Breast epithelium (tissue), 4 donors: ENCODE measurements at regions not wholly inside any gene's neighbourhood (a gene's known extent, or its start where the extent isn't known, plus 50 kb on each side); places are given as distances from the start of the nearest gene placed in this dataset.

Experiments used
- DNase-seq, 2 donors: peaks; one replicate each; pipeline ENCODE4 v3.0.0-alpha.2; 2019; ENCODE audit warnings: low spot score in 2 of 2
- H3K27ac ChIP-seq, 2 donors: fragments of 200-600 bp; sonication (generic) in 1 of 2; one replicate each; pipeline ENCODE4 v1.5.1; 2016 to 2019; ENCODE audit warnings: mild to moderate bottlenecking in 1 of 2
- H3K27me3 ChIP-seq, 2 donors: fragments of 200-600 bp; sonication (generic) in 1 of 2; one replicate each; pipeline versions ENCODE4 v1.5.1 to v1.6.0; 2017 to 2019; ENCODE audit warnings: control low read depth in 1 of 2, mild to moderate bottlenecking in 1 of 2
- H3K36me3 ChIP-seq: fragments of 200-600 bp; one replicate; pipeline ENCODE4 v1.5.1; 2019
- H3K4me1 ChIP-seq, 2 donors: fragments of 200-600 bp; sonication (generic); one replicate each; pipeline ENCODE4 v1.5.1; 2016 to 2019; ENCODE audit warnings: control low read depth in 1 of 2
- H3K4me3 ChIP-seq, 3 donors: fragments of 200-600 bp; sonication (generic); 1 replicate in 2 of 3; 2 replicates in 1 of 3; pipeline ENCODE4 v1.5.1; 2016 to 2019; ENCODE audit warnings: mild to moderate bottlenecking in 3 of 3, moderate library complexity in 2 of 3
- H3K9me3 ChIP-seq, 2 donors: fragments of 200-600 bp; sonication (generic) in 1 of 2; one replicate each; pipeline ENCODE4 v1.5.1; 2016 to 2019; ENCODE audit warnings: control low read depth in 1 of 2
- POLR2A ChIP-seq: fragments of 450-650 bp; IDR thresholded peaks from one replicate; pipeline ENCODE4 v1.6.1; 2016; ENCODE audit warnings: antibody characterized with exemption, mild to moderate bottlenecking, moderate library complexity
- POLR2AphosphoS5 ChIP-seq, 3 donors: sonication (generic); formaldehyde crosslinking; IDR thresholded peaks; one replicate each; pipeline ENCODE4 v1.6.1; 2017; ENCODE audit warnings: antibody characterized with exemption in 3 of 3
- intact Hi-C: fragments of 100-400 bp; cut with DNase I; formaldehyde crosslinking; loops from one replicate; pipeline ENCODE4 v1.15.1; 2023; ENCODE audit warnings: low total_unique reads
- TF ChIP-seq, protein P1 (sequence below), 3 donors: fragments of 450-650 bp; IDR thresholded peaks; one replicate each; pipeline ENCODE4 v1.5.1; 2016 to 2017; ENCODE audit warnings: antibody characterized with exemption in 3 of 3, mild to moderate bottlenecking in 3 of 3, moderate library complexity in 3 of 3

DNA sequence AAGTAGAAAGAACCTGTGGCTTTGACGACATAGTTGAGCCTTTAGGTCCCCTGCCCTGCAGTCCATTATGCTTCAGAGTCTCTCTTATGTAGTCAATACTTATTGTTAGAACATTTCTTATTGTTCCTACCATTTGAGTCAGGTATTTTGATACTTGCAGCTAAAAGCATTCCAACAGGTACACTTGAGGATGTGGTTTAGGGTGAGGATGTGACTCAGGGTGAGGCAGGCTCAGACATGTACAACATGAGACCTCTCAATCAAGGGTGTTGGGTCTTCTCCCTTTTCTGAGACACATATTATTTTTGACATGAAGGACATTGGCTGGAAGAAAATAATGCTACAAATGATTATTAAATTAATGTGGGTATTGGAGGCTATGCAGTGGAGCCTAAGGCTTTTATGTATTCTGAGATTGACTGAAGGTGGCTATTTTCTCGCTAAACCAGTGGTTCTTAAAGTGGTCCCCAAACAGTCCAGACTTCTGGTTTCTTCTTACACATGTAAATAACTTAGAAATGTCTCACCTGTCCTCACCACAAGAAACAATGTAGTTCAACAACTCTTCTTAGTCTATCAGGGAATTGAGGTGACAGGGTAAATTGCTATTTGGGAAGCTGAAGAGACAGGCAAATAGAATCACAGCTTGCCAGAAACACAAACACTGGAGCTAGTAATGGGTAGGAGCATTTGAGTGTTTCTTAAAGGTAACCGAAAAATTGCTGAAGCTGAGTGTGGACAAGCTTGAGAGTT is 135.5 kb upstream of the ZPLD1 start:
- Histone ChIP-seq H3K9me3 (no peaks in the 10 kb centered on the region), H3K4me3 (no peak overlapping the region), H3K36me3 (no peaks in the 10 kb centered on the region), H3K4me1 (no peaks in the 10 kb centered on the region), H3K27ac (no peak overlapping the region), H3K27me3 (no peaks in the 10 kb centered on the region)
- intact Hi-C loops = no loop called here
- TF ChIP-seq, protein P1, sequence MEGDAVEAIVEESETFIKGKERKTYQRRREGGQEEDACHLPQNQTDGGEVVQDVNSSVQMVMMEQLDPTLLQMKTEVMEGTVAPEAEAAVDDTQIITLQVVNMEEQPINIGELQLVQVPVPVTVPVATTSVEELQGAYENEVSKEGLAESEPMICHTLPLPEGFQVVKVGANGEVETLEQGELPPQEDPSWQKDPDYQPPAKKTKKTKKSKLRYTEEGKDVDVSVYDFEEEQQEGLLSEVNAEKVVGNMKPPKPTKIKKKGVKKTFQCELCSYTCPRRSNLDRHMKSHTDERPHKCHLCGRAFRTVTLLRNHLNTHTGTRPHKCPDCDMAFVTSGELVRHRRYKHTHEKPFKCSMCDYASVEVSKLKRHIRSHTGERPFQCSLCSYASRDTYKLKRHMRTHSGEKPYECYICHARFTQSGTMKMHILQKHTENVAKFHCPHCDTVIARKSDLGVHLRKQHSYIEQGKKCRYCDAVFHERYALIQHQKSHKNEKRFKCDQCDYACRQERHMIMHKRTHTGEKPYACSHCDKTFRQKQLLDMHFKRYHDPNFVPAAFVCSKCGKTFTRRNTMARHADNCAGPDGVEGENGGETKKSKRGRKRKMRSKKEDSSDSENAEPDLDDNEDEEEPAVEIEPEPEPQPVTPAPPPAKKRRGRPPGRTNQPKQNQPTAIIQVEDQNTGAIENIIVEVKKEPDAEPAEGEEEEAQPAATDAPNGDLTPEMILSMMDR (IDR thresholded peaks at IDR 0.05) = no peak
- TF ChIP-seq POLR2A (no peak), POLR2AphosphoS5 (IDR thresholded peaks at IDR 0.05) (no peak)
- no peak for DNase-seq

DNA sequence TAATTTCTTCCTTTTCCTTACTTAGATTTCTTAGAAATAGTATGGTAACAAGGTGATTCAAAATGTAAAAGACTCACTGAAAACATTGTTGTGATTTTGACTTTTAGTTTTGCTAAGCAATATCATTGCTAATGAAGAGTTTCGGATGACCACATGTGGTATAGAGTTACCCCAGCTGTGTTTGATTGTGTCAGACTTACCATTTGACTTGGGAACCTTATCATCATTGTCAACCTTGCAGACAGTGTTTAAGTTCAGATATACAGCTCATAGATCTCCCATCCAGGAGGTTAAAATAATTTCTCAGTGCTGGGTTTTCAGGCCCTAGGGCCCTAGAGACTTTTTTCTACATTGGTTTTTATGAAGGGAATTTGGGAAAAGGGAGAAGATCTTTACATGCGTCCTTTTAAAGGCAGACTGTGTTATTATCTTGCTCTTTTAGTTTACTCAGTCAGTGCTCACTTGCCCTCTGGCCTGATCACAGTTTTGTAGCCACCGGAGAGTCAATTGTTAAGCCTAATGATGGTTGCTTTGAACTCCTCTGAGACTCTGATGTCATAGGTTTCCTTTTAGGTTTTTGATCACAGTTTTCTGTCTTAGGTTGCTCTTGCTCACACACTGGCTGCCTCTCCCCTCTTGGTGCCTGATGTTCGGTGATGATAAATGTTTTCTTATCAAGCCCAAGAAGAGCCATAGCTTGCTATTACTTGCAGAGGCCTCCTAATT is 133.5 kb upstream of the ZPLD1 start:
- Histone ChIP-seq H3K4me3 (no peak overlapping the region), H3K27ac (no peak overlapping the region), H3K27me3 (no peaks in the 10 kb centered on the region), H3K9me3 (no peaks in the 10 kb centered on the region), H3K36me3 (no peaks in the 10 kb centered on the region), H3K4me1 (no peaks in the 10 kb centered on the region)
- intact Hi-C loops = no loop called here
- no peak for TF ChIP-seq POLR2AphosphoS5 (IDR thresholded peaks at IDR 0.05)
- DNase-seq = no peak

DNA sequence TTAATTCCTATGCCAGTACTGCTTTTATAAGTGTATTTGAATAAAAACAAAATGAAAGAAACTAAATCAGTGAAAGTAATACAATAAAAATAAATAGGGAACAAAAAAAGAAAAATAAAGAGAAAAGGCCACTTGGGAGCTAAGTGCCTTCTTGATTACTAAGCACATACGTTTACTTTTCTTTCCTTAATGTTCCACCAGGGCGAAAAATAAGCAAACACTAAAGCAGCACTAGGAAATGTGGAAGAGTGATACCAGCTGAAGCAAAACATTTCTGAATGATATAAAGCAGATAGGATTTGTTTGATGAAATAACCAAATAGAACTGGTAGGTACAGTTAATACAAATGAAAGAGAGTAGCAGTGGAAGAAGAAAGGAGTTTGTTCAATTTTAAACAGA is 132.8 kb upstream of the ZPLD1 start:
- no peak for TF ChIP-seq POLR2A
- TF ChIP-seq, protein P1 (IDR thresholded peaks at IDR 0.05) = no peak
- no peak for TF ChIP-seq POLR2AphosphoS5 (IDR thresholded peaks at IDR 0.05)
- DNase-seq = no peak
- H3K9me3 ChIP-seq = no peaks in the 10 kb centered on the region
- intact Hi-C loops = no loop called here
- H3K4me3 ChIP-seq = no peak overlapping the region
- H3K36me3 ChIP-seq = no peaks in the 10 kb centered on the region
- no peak overlapping the region for H3K27ac ChIP-seq
- no peaks in the 10 kb centered on the region for H3K27me3 ChIP-seq
- H3K4me1 ChIP-seq = no peaks in the 10 kb centered on the region

DNA sequence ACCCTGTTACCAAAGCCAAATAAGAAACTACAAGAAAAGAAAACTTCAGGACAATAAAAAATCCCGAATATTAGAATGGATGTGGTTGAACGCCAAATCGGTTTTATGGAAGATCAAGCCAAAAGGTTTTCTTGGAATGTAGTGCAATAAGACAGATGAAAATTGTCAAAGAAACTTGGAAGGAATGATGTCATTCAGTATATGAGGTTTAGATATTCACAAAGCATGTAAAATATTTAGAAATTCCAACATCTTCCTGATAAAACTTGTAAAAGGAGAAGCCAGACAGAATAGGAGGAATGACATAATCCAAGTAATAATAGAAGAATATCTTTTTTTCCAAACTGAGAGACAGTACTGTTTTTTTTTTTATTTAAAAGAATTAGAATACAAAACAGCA is 130.3 kb upstream of the ZPLD1 start:
- H3K27ac ChIP-seq = no peak overlapping the region
- no peak for DNase-seq
- intact Hi-C loops = no loop called here

DNA sequence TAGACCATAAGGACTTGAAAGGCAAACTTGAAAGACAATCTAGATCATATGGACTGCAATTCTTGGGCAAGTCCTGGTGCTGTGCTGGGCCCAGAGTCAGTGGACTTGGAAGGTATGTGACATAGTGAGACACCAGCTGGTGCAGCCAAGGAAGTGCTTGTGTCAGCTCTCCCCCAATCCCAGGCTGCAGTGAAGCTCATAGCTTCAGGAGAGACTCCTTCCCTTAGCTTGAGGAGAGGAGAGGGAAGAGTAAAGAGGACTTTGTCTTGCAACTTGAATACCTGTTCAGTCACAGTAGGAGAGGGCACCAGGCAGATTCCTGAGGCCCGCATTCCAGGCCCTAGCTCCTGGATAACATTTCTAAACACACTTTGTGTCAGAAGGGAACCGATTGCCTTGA is 127.4 kb upstream of the ZPLD1 start:
- no peak for DNase-seq
- Histone ChIP-seq H3K36me3 (no peaks in the 10 kb centered on the region), H3K27me3 (no peaks in the 10 kb centered on the region), H3K27ac (no peak overlapping the region), H3K4me1 (no peaks in the 10 kb centered on the region), H3K4me3 (no peak overlapping the region), H3K9me3 (no peaks in the 10 kb centered on the region)
- intact Hi-C loops = no loop called here
- TF ChIP-seq POLR2A (no peak), POLR2AphosphoS5 (IDR thresholded peaks at IDR 0.05) (no peak)
- TF ChIP-seq, protein P1 (IDR thresholded peaks at IDR 0.05) = no peak

More for the DNA sequence above, 130.3 kb upstream of the ZPLD1 start:
- Histone ChIP-seq H3K9me3 (no peaks in the 10 kb centered on the region), H3K4me3 (no peak overlapping the region), H3K4me1 (no peaks in the 10 kb centered on the region), H3K36me3 (no peaks in the 10 kb centered on the region), H3K27me3 (no peaks in the 10 kb centered on the region)
- TF ChIP-seq POLR2AphosphoS5 (IDR thresholded peaks at IDR 0.05) (no peak), POLR2A (no peak)
- TF ChIP-seq, protein P1 (IDR thresholded peaks at IDR 0.05) = no peak
